ENCODE measurements at regions not wholly inside any gene's neighbourhood (a gene's known extent, or its start where the extent isn't known, plus 50 kb on each side); places are given as distances from the start of the nearest gene placed in this dataset.

DNA sequence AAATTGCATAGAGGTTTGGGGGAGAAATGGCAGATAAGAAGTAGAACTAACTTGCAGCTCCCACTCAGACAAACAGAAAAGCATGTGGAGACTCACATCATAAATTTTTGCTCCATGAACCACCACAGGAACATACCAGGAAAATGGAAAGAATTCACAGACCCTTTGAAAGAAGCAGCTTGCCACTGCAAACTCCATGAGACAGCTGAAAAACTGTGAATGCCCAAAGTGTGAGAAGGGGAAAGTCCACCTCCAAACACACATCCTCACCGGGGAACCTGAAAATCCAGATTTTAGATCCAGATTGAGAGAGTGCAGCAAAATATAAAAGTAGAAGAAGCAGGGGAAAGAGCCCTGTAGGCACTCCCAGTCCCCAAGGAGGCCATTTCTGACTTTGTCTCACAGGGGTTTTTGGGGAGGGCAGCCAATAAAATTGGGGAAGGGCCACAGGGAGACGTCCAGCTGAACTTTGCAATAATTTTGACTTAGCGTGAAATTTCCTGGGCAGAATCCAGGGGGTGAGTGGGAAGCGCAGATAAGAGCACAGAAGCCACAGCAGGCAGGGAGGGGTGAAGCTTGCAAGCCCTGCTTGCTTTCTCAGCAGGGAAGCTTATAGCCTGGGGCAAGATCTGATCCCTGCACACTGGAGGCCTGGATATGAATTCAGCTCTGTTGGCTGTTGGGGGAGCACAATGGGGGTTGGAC lies 183.4 kb upstream of the UBE2E2 start:
- Histone ChIP-seq H4K20me1 (ENCODE audit: insufficient read depth, low read length) (no peaks in the 10 kb centered on the region), H3K27ac (ENCODE audit: low read depth, low read length) (no peak overlapping the region), H3K27me3 (ENCODE audit: insufficient read depth, low read length) (no peaks in the 10 kb centered on the region), H2AFZ (ENCODE audit: low read length) (no peak overlapping the region), H3K4me2 (ENCODE audit: insufficient read depth, low read length) (no peak overlapping the region), H3K9me3 (ENCODE audit: low read depth, low read length) (no peaks in the 10 kb centered on the region), H3K36me3 (ENCODE audit: insufficient read depth, low read length) (no peaks in the 10 kb centered on the region), H3K4me3 (ENCODE audit: insufficient read depth, low read length) (no peak overlapping the region), H3K4me1 (ENCODE audit: insufficient read depth, low read length) (no peaks in the 10 kb centered on the region), H3K79me2 (ENCODE audit: insufficient read depth, low read length) (no peaks in the 10 kb centered on the region)
- no peak for TF ChIP-seq CTCF (IDR thresholded peaks at IDR 0.05; ENCODE audit: extremely low read depth, low read depth, low read length)
- DNase-seq (ENCODE audit: insufficient read length, low spot score, missing footprints), result no peak

DNA sequence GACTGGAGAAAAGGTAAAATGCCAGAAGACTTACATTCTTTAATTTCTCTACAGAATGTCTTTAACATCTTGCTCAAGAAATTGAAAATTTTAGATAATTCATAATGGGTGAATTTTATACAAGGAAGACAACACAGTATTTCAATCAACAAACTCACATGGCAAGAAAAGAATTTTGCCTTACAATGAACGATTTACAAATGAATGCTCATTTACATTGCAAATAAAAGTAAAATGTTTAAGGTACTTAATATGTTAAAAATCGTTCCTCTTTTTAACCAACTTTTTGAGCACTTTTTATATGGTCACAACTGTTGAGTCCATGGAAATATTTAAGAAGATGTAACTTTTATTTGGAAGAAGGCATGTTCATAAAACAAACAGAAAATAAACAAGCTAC lies 174.8 kb upstream of the UBE2E2 start:
- Histone ChIP-seq H3K4me2 (ENCODE audit: insufficient read depth, low read length) (no peak overlapping the region), H3K27ac (ENCODE audit: low read depth, low read length) (no peak overlapping the region), H4K20me1 (ENCODE audit: insufficient read depth, low read length) (no peaks in the 10 kb centered on the region), H3K4me1 (ENCODE audit: insufficient read depth, low read length) (no peaks in the 10 kb centered on the region), H3K4me3 (ENCODE audit: insufficient read depth, low read length) (no peak overlapping the region), H3K9me3 (ENCODE audit: low read depth, low read length) (no peaks in the 10 kb centered on the region), H3K79me2 (ENCODE audit: insufficient read depth, low read length) (no peaks in the 10 kb centered on the region), H3K36me3 (ENCODE audit: insufficient read depth, low read length) (no peaks in the 10 kb centered on the region), H2AFZ (ENCODE audit: low read length) (no peak overlapping the region), H3K27me3 (ENCODE audit: insufficient read depth, low read length) (no peaks in the 10 kb centered on the region)
- DNase-seq (ENCODE audit: insufficient read length, low spot score, missing footprints), result no peak
- TF ChIP-seq CTCF (IDR thresholded peaks at IDR 0.05; ENCODE audit: extremely low read depth, low read depth, low read length), result no peak

DNA sequence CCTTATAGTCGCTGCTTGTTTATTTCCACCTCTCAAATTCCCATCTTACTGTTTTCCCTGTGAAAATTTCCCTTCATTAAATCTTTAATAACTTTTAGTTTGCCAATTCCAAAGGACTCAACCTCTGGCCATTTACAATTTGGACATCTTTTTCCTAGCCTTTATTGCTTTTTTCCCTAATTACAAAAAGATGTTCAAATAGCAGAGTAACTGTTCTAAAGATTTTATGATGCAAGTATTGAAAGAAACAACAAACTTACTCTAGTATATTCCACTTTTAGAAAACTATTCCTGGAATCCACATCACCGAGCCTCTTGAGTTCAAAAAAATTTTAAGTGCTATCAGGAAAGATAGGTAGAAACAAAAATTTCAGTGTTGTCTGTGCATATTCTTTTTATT lies 174.1 kb upstream of the UBE2E2 start:
- no peak for TF ChIP-seq CTCF (IDR thresholded peaks at IDR 0.05; ENCODE audit: extremely low read depth, low read depth, low read length)
- H3K27ac ChIP-seq (ENCODE audit: low read depth, low read length), result no peak overlapping the region
- H3K9me3 ChIP-seq (ENCODE audit: low read depth, low read length), result no peaks in the 10 kb centered on the region
- no peak overlapping the region for H3K4me3 ChIP-seq (ENCODE audit: insufficient read depth, low read length)
- H4K20me1 ChIP-seq (ENCODE audit: insufficient read depth, low read length), result no peaks in the 10 kb centered on the region
- H3K4me1 ChIP-seq (ENCODE audit: insufficient read depth, low read length), result no peaks in the 10 kb centered on the region
- no peak for DNase-seq (ENCODE audit: insufficient read length, low spot score, missing footprints)
- no peak overlapping the region for H2AFZ ChIP-seq (ENCODE audit: low read length)
- no peaks in the 10 kb centered on the region for H3K27me3 ChIP-seq (ENCODE audit: insufficient read depth, low read length)
- H3K4me2 ChIP-seq (ENCODE audit: insufficient read depth, low read length), result no peak overlapping the region
- no peaks in the 10 kb centered on the region for H3K36me3 ChIP-seq (ENCODE audit: insufficient read depth, low read length)
- H3K79me2 ChIP-seq (ENCODE audit: insufficient read depth, low read length), result no peaks in the 10 kb centered on the region

GRCh38 chr3:23035927-23036640 lies 167.0 kb upstream of the UBE2E2 start:
- Histone ChIP-seq H2AFZ (ENCODE audit: low read length) (no peak overlapping the region), H3K36me3 (ENCODE audit: insufficient read depth, low read length) (no peaks in the 10 kb centered on the region), H3K27me3 (ENCODE audit: insufficient read depth, low read length) (no peaks in the 10 kb centered on the region), H3K27ac (ENCODE audit: low read depth, low read length) (no peak overlapping the region), H3K79me2 (ENCODE audit: insufficient read depth, low read length) (no peaks in the 10 kb centered on the region), H3K4me3 (ENCODE audit: insufficient read depth, low read length) (no peak overlapping the region), H3K4me2 (ENCODE audit: insufficient read depth, low read length) (no peak overlapping the region), H3K4me1 (ENCODE audit: insufficient read depth, low read length) (no peaks in the 10 kb centered on the region), H3K9me3 (ENCODE audit: low read depth, low read length) (no peaks in the 10 kb centered on the region), H4K20me1 (ENCODE audit: insufficient read depth, low read length) (no peaks in the 10 kb centered on the region)
- no peak for DNase-seq (ENCODE audit: insufficient read length, low spot score, missing footprints)
- no peak for TF ChIP-seq CTCF (IDR thresholded peaks at IDR 0.05; ENCODE audit: extremely low read depth, low read depth, low read length)
